ENCODE measurements at regions not wholly inside any gene's neighbourhood (a gene's known extent, or its start where the extent isn't known, plus 50 kb on each side); places are given as distances from the start of the nearest gene placed in this dataset.

DNA sequence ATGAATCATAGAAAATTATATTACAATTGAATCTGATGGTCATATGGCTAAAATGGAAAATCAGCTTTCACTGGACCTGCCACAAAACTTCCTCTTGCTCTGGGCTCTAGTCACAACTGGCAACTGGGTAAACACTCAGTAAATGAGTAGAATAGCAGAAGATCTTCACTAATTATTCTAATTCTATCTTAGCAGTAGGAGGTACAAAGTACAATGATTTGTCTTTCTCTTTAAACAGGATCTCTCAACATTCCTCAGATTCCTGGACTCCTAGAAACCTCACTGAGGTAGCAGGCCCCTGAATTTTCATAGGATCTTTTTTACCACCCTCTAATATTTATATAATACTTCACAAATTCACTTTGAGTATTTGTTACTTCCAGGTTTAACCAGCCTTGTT, 239.9 kb upstream of the SMARCA2 start:
- TF ChIP-seq, protein P1, sequence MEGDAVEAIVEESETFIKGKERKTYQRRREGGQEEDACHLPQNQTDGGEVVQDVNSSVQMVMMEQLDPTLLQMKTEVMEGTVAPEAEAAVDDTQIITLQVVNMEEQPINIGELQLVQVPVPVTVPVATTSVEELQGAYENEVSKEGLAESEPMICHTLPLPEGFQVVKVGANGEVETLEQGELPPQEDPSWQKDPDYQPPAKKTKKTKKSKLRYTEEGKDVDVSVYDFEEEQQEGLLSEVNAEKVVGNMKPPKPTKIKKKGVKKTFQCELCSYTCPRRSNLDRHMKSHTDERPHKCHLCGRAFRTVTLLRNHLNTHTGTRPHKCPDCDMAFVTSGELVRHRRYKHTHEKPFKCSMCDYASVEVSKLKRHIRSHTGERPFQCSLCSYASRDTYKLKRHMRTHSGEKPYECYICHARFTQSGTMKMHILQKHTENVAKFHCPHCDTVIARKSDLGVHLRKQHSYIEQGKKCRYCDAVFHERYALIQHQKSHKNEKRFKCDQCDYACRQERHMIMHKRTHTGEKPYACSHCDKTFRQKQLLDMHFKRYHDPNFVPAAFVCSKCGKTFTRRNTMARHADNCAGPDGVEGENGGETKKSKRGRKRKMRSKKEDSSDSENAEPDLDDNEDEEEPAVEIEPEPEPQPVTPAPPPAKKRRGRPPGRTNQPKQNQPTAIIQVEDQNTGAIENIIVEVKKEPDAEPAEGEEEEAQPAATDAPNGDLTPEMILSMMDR (IDR thresholded peaks at IDR 0.05), result no peak
- H3K4me3 ChIP-seq, result no peak overlapping the region
- intact Hi-C loops (cut with DNase I), result no loop called here
- no peak overlapping the region for H3K9ac ChIP-seq (ENCODE audit: low read depth in 2 of 2, low read length in 2 of 2)
- no peaks in the 10 kb centered on the region for H3K9me3 ChIP-seq
- H3K4me1 ChIP-seq, result no peaks in the 10 kb centered on the region
- no peak overlapping the region for H3K27ac ChIP-seq
- no peak for DNase-seq
- H3K27me3 ChIP-seq, result no peaks in the 10 kb centered on the region
- no peaks in the 10 kb centered on the region for H3K36me3 ChIP-seq

DNA sequence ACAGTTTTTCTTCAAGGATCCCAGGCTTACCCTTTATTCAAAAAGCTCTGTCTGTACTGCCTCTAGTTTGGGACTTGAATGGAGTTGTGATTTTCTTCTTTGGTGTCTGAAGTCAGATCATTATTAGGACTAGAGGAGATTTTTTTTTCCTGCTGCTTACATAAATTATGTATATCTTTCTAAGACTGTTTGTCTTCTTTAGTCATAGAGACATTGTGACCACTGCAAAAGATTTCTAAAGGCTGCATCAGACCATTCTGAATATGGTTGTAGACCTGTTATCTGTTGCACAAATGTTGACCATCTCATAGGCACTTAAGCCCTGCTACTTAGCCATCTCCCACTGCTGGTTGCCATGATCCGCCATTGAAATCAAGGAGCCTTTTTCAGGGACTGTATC, 238.5 kb upstream of the SMARCA2 start:
- TF ChIP-seq, protein P1 (IDR thresholded peaks at IDR 0.05), result no peak

DNA sequence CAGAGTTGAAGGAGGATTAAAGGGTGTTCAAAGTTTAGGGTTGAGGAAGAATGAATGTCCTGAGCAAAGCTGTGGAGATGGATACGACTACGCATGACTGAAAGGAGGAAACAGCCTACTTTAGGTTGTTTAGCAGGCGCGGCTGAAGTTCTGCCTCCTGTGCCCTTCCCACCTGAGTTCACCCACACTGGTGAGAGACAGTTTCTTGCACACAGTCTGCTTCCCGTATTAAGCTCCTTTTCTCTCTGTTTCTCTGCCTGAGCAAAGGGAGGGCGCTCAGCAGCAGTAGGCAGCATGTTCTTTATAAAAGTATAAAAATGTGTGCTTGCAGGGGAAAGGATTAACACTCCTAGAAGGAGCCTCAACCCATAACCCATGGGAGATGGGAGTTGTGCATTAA, 224.0 kb upstream of the SMARCA2 start:
- Histone ChIP-seq H3K27me3 (no peaks in the 10 kb centered on the region), H3K9ac (ENCODE audit: low read depth in 2 of 2, low read length in 2 of 2) (no peak overlapping the region), H3K9me3 (no peaks in the 10 kb centered on the region), H3K4me3 (no peak overlapping the region), H3K27ac (no peak overlapping the region), H3K4me1 (no peaks in the 10 kb centered on the region), H3K36me3 (no peaks in the 10 kb centered on the region)
- intact Hi-C loops (cut with DNase I), result no loop called here
- TF ChIP-seq, protein P1 (IDR thresholded peaks at IDR 0.05), result no peak
- no peak for DNase-seq

More for the DNA sequence above, 238.5 kb upstream of the SMARCA2 start:
- Histone ChIP-seq H3K36me3 (no peaks in the 10 kb centered on the region), H3K9ac (ENCODE audit: low read depth in 2 of 2, low read length in 2 of 2) (no peak overlapping the region), H3K27ac (no peak overlapping the region), H3K4me1 (no peaks in the 10 kb centered on the region), H3K9me3 (no peaks in the 10 kb centered on the region), H3K4me3 (no peak overlapping the region), H3K27me3 (no peaks in the 10 kb centered on the region)
- intact Hi-C loops (cut with DNase I), result no loop called here
- DNase-seq, result no peak

DNA sequence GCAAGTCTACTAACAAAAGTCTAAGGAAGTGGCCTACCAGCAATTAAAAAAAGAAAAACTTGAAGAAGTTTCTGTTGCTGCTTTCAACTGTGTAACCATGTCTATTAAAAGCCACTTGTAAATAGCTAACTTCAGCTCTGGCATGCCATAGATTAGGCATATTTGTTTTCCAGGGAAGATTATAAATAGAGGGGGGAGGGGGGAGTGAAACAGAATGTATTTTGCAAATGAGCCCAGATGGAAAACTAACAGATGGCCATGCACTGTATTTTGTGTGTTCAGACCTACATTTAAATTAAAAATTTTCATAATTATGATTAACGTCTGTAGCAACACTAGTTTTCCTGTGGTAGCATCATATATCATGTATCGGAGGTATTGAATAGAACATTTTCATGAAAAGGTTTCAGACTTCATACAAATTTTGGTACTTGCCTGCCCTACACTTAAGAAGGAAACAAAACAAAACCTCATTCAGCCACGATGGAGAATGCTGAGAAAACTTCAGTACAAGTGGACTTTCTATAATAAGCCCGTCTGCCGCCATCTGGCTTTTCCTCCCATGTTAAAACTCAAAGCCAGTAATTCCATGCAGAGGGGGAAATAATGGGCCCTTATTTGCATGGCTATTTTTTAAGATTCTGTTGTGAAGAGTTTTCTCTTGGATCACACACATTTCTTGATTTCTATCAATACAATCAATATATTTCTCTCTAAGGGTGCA, 220.4 kb upstream of the SMARCA2 start:
- TF ChIP-seq, protein P1 (IDR thresholded peaks at IDR 0.05), result no peak
- intact Hi-C loops (cut with DNase I), result no loop called here
- H3K9ac ChIP-seq (ENCODE audit: low read depth in 2 of 2, low read length in 2 of 2), result no peak overlapping the region
- H3K36me3 ChIP-seq, result no peaks in the 10 kb centered on the region
- no peak for DNase-seq
- H3K9me3 ChIP-seq, result no peaks in the 10 kb centered on the region
- no peak overlapping the region for H3K4me3 ChIP-seq
- no peaks in the 10 kb centered on the region for H3K27me3 ChIP-seq
- no peaks in the 10 kb centered on the region for H3K4me1 ChIP-seq
- H3K27ac ChIP-seq, result no peak overlapping the region

DNA sequence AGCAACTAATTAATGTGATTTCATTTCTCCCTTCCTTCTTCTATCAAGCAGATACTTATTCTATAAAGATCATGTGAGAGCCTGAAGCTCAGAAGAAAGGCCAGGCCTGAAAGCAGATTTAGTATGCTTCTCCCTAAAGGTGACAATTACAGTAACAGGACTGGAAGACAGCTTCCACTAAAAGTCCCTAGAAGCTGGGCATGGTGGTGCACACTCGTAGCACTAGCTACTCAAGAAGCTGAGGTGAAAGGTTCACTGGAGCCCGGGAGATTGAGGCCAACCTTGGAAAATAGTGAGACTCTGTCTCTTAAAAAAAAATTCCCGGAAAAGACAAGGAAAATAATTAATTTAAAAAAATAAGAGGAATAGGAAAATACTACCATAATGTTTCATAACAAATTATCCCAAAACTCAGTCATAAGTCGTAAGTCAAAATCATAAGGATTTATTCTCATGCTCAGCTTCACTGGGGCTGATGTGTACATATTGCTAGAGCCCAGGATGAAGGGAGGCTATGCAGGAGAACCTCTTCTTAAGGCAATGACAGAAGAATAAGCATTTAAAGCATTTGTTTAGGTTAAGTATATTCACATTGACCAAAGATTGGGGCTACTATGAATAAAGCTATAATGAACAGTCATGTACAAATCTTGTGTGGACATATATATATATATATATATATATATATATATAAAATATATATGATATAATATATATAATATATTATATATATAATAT, 210.8 kb upstream of the SMARCA2 start:
- H3K27ac ChIP-seq, result no peak overlapping the region
- H3K4me3 ChIP-seq, result no peak overlapping the region
- H3K4me1 ChIP-seq, result no peaks in the 10 kb centered on the region
- no peak for DNase-seq
- TF ChIP-seq, protein P1 (IDR thresholded peaks at IDR 0.05), result no peak
- H3K27me3 ChIP-seq, result no peaks in the 10 kb centered on the region
- H3K9ac ChIP-seq (ENCODE audit: low read depth in 2 of 2, low read length in 2 of 2), result no peak overlapping the region
- H3K36me3 ChIP-seq, result no peaks in the 10 kb centered on the region
- H3K9me3 ChIP-seq, result no peaks in the 10 kb centered on the region
- intact Hi-C loops (cut with DNase I), result no loop called here

Measured in colonic mucosa (tissue), 4 donors.